A549 (cell line): ENCODE measurements at regions not wholly inside any gene's neighbourhood (a gene's known extent, or its start where the extent isn't known, plus 50 kb on each side); places are given as distances from the start of the nearest gene placed in this dataset.

ENCODE experiments used
- ATAC-seq, 2 experiments: fragments of 200-7000 bp in 1 of 2; fragments of >200 bp in 1 of 2; cut with Nextera tagmentation in 1 of 2; cut with Tn5 transposase in 1 of 2; 3 replicates each; pipeline versions ENCODE4 v1.8.0 to v1.9.1; 2018 to 2020; ENCODE audit warnings: mild to moderate bottlenecking in 1 of 2, moderate library complexity in 1 of 2
- CTCF ChIA-PET: fragments of 300-600 bp; sonication (Branson Sonifier 250); formaldehyde crosslinking; extraction: SDS; loops from one replicate; lab custom pipeline; 2021; ENCODE audit warnings: antibody characterized with exemption, inconsistent platforms; lab: Yijun Ruan, JAX
- POLR2A ChIA-PET: fragments of 350-600 bp; formaldehyde crosslinking; extraction: SDS; loops from one replicate; lab custom pipeline; 2021; ENCODE audit warnings: antibody characterized with exemption, inconsistent platforms; lab: Yijun Ruan, JAX
- DNase-seq, 2 experiments: peaks; one replicate each; pipeline versions ENCODE4 v3.0.0 to v3.0.0-alpha.2; 2011 to 2016; ENCODE audit warnings: low read depth in 1 of 2, low spot score in 1 of 2
- FAIRE-seq: peaks from 2 replicates; lab custom pipeline; 2011; peaks lifted over from hg19 to GRCh38; lab: Jason Lieb, UNC
- H3K27ac ChIP-seq, 2 experiments: fragments of >200 bp; sonication (Bioruptor Twin); formaldehyde crosslinking; 3 replicates each; pipeline ENCODE4 v1.5.1; 2016 to 2017
- H3K4me1 ChIP-seq: fragments of >200 bp; sonication (Bioruptor Twin); formaldehyde crosslinking; 3 replicates; pipeline ENCODE4 v1.6.1; 2016
- H3K4me2 ChIP-seq: fragments of >200 bp; sonication (Bioruptor Twin); formaldehyde crosslinking; 3 replicates; pipeline ENCODE4 v1.6.1; 2016
- H3K4me3 ChIP-seq: fragments of >200 bp; sonication (Bioruptor Twin); formaldehyde crosslinking; 3 replicates; pipeline ENCODE4 v1.5.1; 2016
- H3K9me3 ChIP-seq: fragments of >200 bp; sonication (Bioruptor Twin); formaldehyde crosslinking; 3 replicates; pipeline ENCODE4 v1.6.1; 2016
- CEBPB ChIP-seq, 2 experiments: fragments of >200 bp in 1 of 2; sonication (Bioruptor Twin) in 1 of 2; formaldehyde crosslinking in 1 of 2; IDR thresholded peaks; 2 replicates each; pipeline ENCODE4 v1.6.1; 2012 to 2016
- CTCF ChIP-seq: fragments of >200 bp; sonication (Bioruptor Twin); formaldehyde crosslinking; IDR thresholded peaks from 3 replicates; pipeline ENCODE4 v1.5.1; 2016
- EHMT2 ChIP-seq: fragments of 200-600 bp; sonication (generic); IDR thresholded peaks from 2 replicates; pipeline ENCODE4 v1.6.1; 2016; ENCODE audit warnings: antibody characterized with exemption, low read depth, mild to moderate bottlenecking, moderate library complexity
- FOSL2 ChIP-seq, 2 experiments: fragments of 450-650 bp in 1 of 2; fragments of >200 bp in 1 of 2; sonication (Bioruptor Twin) in 1 of 2; formaldehyde crosslinking; IDR thresholded peaks; 2 replicates each; pipeline versions ENCODE4 v1.5.0 to v1.6.1; 2016 to 2020; ENCODE audit warnings: mild to moderate bottlenecking in 1 of 2, moderate library complexity in 1 of 2
- GATA3 ChIP-seq: IDR thresholded peaks from 2 replicates; pipeline ENCODE4 v1.6.1; 2012; ENCODE audit warnings: borderline replicate concordance
- HDAC2 ChIP-seq: fragments of 200-600 bp; sonication (generic); IDR thresholded peaks from 2 replicates; pipeline ENCODE4 v1.6.1; 2016
- HMGXB4 ChIP-seq: fragments of 250-450 bp; sonication (Bioruptor Pico); IDR thresholded peaks from 2 replicates; pipeline ENCODE4 v1.5.0; 2021; ENCODE audit warnings: mild to moderate bottlenecking, moderate library complexity, borderline replicate concordance
- JUNB ChIP-seq: fragments of >200 bp; sonication (Bioruptor Twin); formaldehyde crosslinking; IDR thresholded peaks from 2 replicates; pipeline ENCODE4 v1.6.1; 2016
- MAFK ChIP-seq: fragments of 450-650 bp; IDR thresholded peaks from 2 replicates; pipeline ENCODE4 v1.6.1; 2014; ENCODE audit not compliant: partially characterized antibody
- MYC ChIP-seq: IDR thresholded peaks from 2 replicates; pipeline ENCODE4 v1.6.1; 2012; ENCODE audit warnings: mild to moderate bottlenecking, inconsistent platforms, low read length, improper control_type of control experiment, borderline replicate concordance
- PBX3 ChIP-seq: IDR thresholded peaks from 2 replicates; pipeline ENCODE4 v1.6.1; 2012
- POLR2A ChIP-seq: IDR thresholded peaks from 2 replicates; pipeline ENCODE4 v1.6.1; 2012; ENCODE audit warnings: mild to moderate bottlenecking, low read length
- RAD21 ChIP-seq, 2 experiments: fragments of >200 bp in 1 of 2; sonication (Bioruptor Twin) in 1 of 2; formaldehyde crosslinking in 1 of 2; IDR thresholded peaks in 1 of 2; conservative IDR thresholded peaks in 1 of 2; 2 replicates in 1 of 2; 3 replicates in 1 of 2; pipeline ENCODE4 v1.6.1; 2012 to 2018; ENCODE audit warnings: inconsistent platforms in 1 of 2
- RCOR1 ChIP-seq: fragments of 150-350 bp; IDR thresholded peaks from 2 replicates; pipeline ENCODE4 v1.6.1; 2014; ENCODE audit warnings: antibody characterized with exemption, low read length, low read depth
- SMC3 ChIP-seq: fragments of >200 bp; sonication (Bioruptor Twin); formaldehyde crosslinking; IDR thresholded peaks from 3 replicates; pipeline ENCODE4 v1.6.1; 2018; ENCODE audit warnings: inconsistent platforms
- TFCP2L1 ChIP-seq: fragments of 250-450 bp; sonication (Bioruptor Pico); IDR thresholded peaks from 2 replicates; pipeline ENCODE4 v1.5.0; 2021; ENCODE audit warnings: mild to moderate bottlenecking
- TP53 ChIP-seq: fragments of 250-450 bp; sonication (Bioruptor Pico); IDR thresholded peaks from 2 replicates; pipeline ENCODE4 v1.5.0; 2021; ENCODE audit warnings: mild to moderate bottlenecking, moderate library complexity
- USF2 ChIP-seq: fragments of 450-650 bp; IDR thresholded peaks from 2 replicates; pipeline ENCODE4 v1.6.1; 2014; ENCODE audit warnings: antibody characterized with exemption
- ZC3H11A ChIP-seq: fragments of 450-650 bp; IDR thresholded peaks from 2 replicates; pipeline ENCODE4 v1.6.1; 2014; ENCODE audit warnings: antibody characterized with exemption, mild to moderate bottlenecking
- ZFP36 ChIP-seq: fragments of 450-650 bp; IDR thresholded peaks from 2 replicates; pipeline ENCODE4 v1.6.1; 2014; ENCODE audit warnings: borderline replicate concordance; ENCODE audit not compliant: partially characterized antibody
- ZNF302 ChIP-seq: fragments of 250-450 bp; sonication (Bioruptor Pico); IDR thresholded peaks from 2 replicates; pipeline ENCODE4 v1.9.0; 2021; ENCODE audit warnings: inconsistent platforms, mild to moderate bottlenecking, moderate library complexity
- ZSCAN20 ChIP-seq: fragments of 250-450 bp; sonication (Bioruptor Pico); IDR thresholded peaks from 2 replicates; pipeline ENCODE4 v1.8.0; 2022; ENCODE audit warnings: mild to moderate bottlenecking, moderate library complexity
- WGBS: methylation state at CpG from one replicate; pipeline ENCODE4 v1.1.6; 2017; ENCODE audit errors: missing lambda C conversion rate; 5-methylcytosine and 5-hydroxymethylcytosine counted together

- no peak for TF ChIP-seq ZNF302
Measured at GRCh38 chr13:104086759-104087158, 1020.5 kb upstream of the SLC10A2 start (continued).

- ChIA-PET POLR2A (no interaction called here), CTCF (no interaction called here)
- Histone ChIP-seq H3K9me3 (no peaks in the 10 kb centered on the region), H3K27ac (no peak overlapping the region), H3K4me2 (no peak overlapping the region), H3K4me3 (no peak overlapping the region), H3K4me1 (no peaks in the 10 kb centered on the region)
- 10% methylated on average over 1 of the region's 1 CpG for WGBS
- no peak for FAIRE-seq
- DNase-seq: no peak
- no peak for ATAC-seq
- TF ChIP-seq ZFP36 (no peak), POLR2A (no peak), SMC3 (no peak), CEBPB (IDR thresholded peaks at IDR 0.05) (no peak), FOSL2 (IDR thresholded peaks at IDR 0.05) (no peak), FOSL2 (CRISPR knock-in tag; IDR thresholded peaks at IDR 0.05) (no peak), JUNB (no peak), PBX3 (no peak), EHMT2 (no peak), ZNF302 (no peak), ZC3H11A (no peak)
Measured at GRCh38 chr13:104086210-104086609, 1020.0 kb upstream of the SLC10A2 start.

- Histone ChIP-seq H3K9me3 (no peaks in the 10 kb centered on the region), H3K27ac (no peak overlapping the region), H3K4me1 (no peaks in the 10 kb centered on the region), H3K4me3 (no peak overlapping the region), H3K4me2 (no peak overlapping the region)
- no peak for FAIRE-seq
- CTCF ChIA-PET: no interaction called here
- no peak for ATAC-seq
- no peak for DNase-seq
- POLR2A ChIA-PET: no interaction called here
- TF ChIP-seq RAD21 (conservative IDR thresholded peaks at IDR 0.05 in 1 of 2, IDR thresholded peaks at IDR 0.05 in 1 of 2) (no peak), CEBPB (IDR thresholded peaks at IDR 0.05) (no peak), TP53 (CRISPR knock-in tag) (no peak), CTCF (no peak), MYC (no peak), MAFK (no peak), GATA3 (no peak), USF2 (no peak), HMGXB4 (no peak), HDAC2 (no peak), ZSCAN20 (CRISPR knock-in tag) (no peak), RCOR1 (no peak), TFCP2L1 (CRISPR knock-in tag) (no peak), FOSL2 (IDR thresholded peaks at IDR 0.05) (no peak), FOSL2 (CRISPR knock-in tag; IDR thresholded peaks at IDR 0.05) (no peak), SMC3 (no peak)
- TF ChIP-seq, all 56 proteins: peak for 0
- WGBS: 5% methylated on average over 4 of the region's 4 CpGs
Measured at GRCh38 chr13:104085611-104086010, 1019.4 kb upstream of the SLC10A2 start.
